Astrocyte (in vitro differentiated cells and primary cell): ENCODE measurements at regions not wholly inside any gene's neighbourhood (a gene's known extent, or its start where the extent isn't known, plus 50 kb on each side); places are given as distances from the start of the nearest gene placed in this dataset.

ENCODE experiments used
- DNase-seq: peaks from one replicate; pipeline ENCODE4 v3.0.0-alpha.2; 2010; ENCODE audit warnings: low read depth
- FAIRE-seq: peaks from 2 replicates; lab custom pipeline; 2011; peaks lifted over from hg19 to GRCh38; lab: Jason Lieb, UNC
- H2AFZ ChIP-seq: 2 replicates; pipeline ENCODE4 v1.6.0; 2012; ENCODE audit warnings: low read depth, low read length, inconsistent platforms
- H3K27ac ChIP-seq: 2 replicates; pipeline ENCODE4 v1.5.1; 2011; ENCODE audit warnings: low read depth, low read length, inconsistent platforms
- H3K27me3 ChIP-seq: 2 replicates; pipeline ENCODE4 v1.6.0; 2011; ENCODE audit warnings: low read length, inconsistent platforms; ENCODE audit not compliant: insufficient read depth
- H3K36me3 ChIP-seq: 2 replicates; pipeline ENCODE4 v1.5.1; 2011; ENCODE audit warnings: low read length, inconsistent platforms; ENCODE audit not compliant: insufficient read depth
- H3K4me1 ChIP-seq: 2 replicates; pipeline ENCODE4 v1.5.1; 2011; ENCODE audit warnings: low read length, inconsistent platforms; ENCODE audit not compliant: insufficient read depth
- H3K4me2 ChIP-seq: 2 replicates; pipeline ENCODE4 v1.6.0; 2012; ENCODE audit warnings: low read length, inconsistent platforms
- H3K4me3 ChIP-seq: 2 replicates; pipeline ENCODE4 v1.5.1; 2011; ENCODE audit warnings: low read depth, mild to moderate bottlenecking, low read length, inconsistent platforms; ENCODE audit not compliant: insufficient read depth
- H3K79me2 ChIP-seq: 2 replicates; pipeline ENCODE4 v1.6.0; 2012; ENCODE audit warnings: mild to moderate bottlenecking, low read length, inconsistent platforms; ENCODE audit not compliant: insufficient read depth
- H3K9ac ChIP-seq: 2 replicates; pipeline ENCODE4 v1.6.0; 2012; ENCODE audit warnings: mild to moderate bottlenecking, low read length, inconsistent platforms
- H3K9me3 ChIP-seq: 2 replicates; pipeline ENCODE4 v1.5.1; 2012; ENCODE audit warnings: low read depth, mild to moderate bottlenecking, low read length, inconsistent platforms; ENCODE audit not compliant: insufficient read depth
- H4K20me1 ChIP-seq: 2 replicates; pipeline ENCODE4 v1.6.0; 2012; ENCODE audit warnings: low read length, inconsistent platforms; ENCODE audit not compliant: insufficient read depth
- H3K27ac Mint-ChIP-seq: one replicate; pipeline ENCODE4 v1.8.0; 2021; ENCODE audit warnings: mild to moderate bottlenecking, mixed read lengths; ENCODE audit not compliant: unreplicated experiment
- H3K27me3 Mint-ChIP-seq: one replicate; pipeline ENCODE4 v1.8.0; 2021; ENCODE audit warnings: low read depth, mixed read lengths; ENCODE audit not compliant: unreplicated experiment
- H3K36me3 Mint-ChIP-seq: one replicate; pipeline ENCODE4 v1.8.0; 2021; ENCODE audit warnings: low read depth, mixed read lengths; ENCODE audit not compliant: unreplicated experiment
- H3K4me1 Mint-ChIP-seq: one replicate; pipeline ENCODE4 v1.8.0; 2021; ENCODE audit warnings: low read depth, mixed read lengths; ENCODE audit not compliant: unreplicated experiment
- H3K4me3 Mint-ChIP-seq: one replicate; pipeline ENCODE4 v1.8.0; 2021; ENCODE audit warnings: mild to moderate bottlenecking, moderate library complexity, mixed read lengths; ENCODE audit not compliant: unreplicated experiment
- H3K9me3 Mint-ChIP-seq: one replicate; pipeline ENCODE4 v1.8.0; 2021; ENCODE audit warnings: mild to moderate bottlenecking, mixed read lengths; ENCODE audit not compliant: unreplicated experiment
- EZH2 ChIP-seq: IDR thresholded peaks from 2 replicates; pipeline ENCODE4 v1.6.1; 2012; ENCODE audit warnings: mild to moderate bottlenecking, low read length, inconsistent platforms; ENCODE audit not compliant: insufficient read depth
- TF ChIP-seq, protein P1 (sequence below): IDR thresholded peaks from 2 replicates; pipeline ENCODE4 v1.5.1; 2011; ENCODE audit warnings: low read depth, mild to moderate bottlenecking, inconsistent platforms, low read length, moderate library complexity; ENCODE audit not compliant: insufficient read depth

DNA sequence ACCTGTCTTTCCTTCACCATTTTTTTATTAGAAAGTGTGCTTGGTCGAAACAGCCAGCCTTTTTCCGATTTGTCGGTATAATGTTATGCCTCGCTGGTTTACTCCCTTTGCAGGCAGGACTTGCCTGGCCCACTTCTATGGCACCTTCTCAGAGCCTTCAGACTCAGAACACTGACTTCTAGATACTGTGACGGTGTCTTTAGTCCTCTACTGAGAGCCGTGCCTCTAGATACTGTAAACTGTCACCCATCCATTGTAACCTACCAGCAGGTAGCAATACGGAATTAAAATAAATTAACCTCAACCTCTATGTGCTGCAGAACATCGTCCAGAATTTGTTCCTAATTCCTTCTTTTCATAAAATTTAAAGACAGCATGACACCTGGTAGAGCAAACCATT, 247.7 kb upstream of the TTC14 start:
- no peaks in the 10 kb centered on the region for H3K36me3 ChIP-seq

DNA sequence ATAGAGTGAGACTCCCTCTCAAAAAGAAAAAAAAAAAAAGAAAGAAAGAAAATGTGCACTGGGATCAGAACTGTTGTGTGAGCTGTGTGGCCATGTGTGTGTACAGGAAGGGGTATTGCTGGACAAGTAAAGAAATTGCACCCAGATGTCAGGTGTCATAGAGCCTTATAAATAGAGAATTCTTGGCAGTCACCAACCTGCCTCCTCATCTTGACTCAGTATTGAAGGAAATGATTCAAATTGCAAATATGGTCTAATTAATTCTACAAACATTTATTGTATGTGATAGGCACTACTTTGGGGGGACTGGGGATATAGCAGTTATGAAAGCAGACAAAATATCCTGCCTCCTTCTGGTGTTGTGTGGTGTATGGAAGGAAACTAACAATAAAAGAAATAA, 243.8 kb upstream of the TTC14 start:
- Mint-ChIP-seq H3K27me3 (no peaks in the 10 kb centered on the region), H3K36me3 (no peaks in the 10 kb centered on the region), H3K4me1 (no peaks in the 10 kb centered on the region)

More for the DNA sequence above, 247.7 kb upstream of the TTC14 start:
- no peak overlapping the region for H3K4me2 ChIP-seq
- no peaks in the 10 kb centered on the region for H3K9me3 ChIP-seq
- H3K4me3 ChIP-seq, result no peak overlapping the region
- Mint-ChIP-seq H3K4me3 (no peak overlapping the region), H3K9me3 (no peaks in the 10 kb centered on the region), H3K27ac (no peak overlapping the region), H3K36me3 (no peaks in the 10 kb centered on the region), H3K4me1 (no peaks in the 10 kb centered on the region), H3K27me3 (no peaks in the 10 kb centered on the region)
- no peak overlapping the region for H3K27ac ChIP-seq
- DNase-seq (no peak), FAIRE-seq (no peak)
- no peaks in the 10 kb centered on the region for H3K79me2 ChIP-seq
- H4K20me1 ChIP-seq, result no peaks in the 10 kb centered on the region
- no peaks in the 10 kb centered on the region for H3K4me1 ChIP-seq
- TF ChIP-seq, protein P1, sequence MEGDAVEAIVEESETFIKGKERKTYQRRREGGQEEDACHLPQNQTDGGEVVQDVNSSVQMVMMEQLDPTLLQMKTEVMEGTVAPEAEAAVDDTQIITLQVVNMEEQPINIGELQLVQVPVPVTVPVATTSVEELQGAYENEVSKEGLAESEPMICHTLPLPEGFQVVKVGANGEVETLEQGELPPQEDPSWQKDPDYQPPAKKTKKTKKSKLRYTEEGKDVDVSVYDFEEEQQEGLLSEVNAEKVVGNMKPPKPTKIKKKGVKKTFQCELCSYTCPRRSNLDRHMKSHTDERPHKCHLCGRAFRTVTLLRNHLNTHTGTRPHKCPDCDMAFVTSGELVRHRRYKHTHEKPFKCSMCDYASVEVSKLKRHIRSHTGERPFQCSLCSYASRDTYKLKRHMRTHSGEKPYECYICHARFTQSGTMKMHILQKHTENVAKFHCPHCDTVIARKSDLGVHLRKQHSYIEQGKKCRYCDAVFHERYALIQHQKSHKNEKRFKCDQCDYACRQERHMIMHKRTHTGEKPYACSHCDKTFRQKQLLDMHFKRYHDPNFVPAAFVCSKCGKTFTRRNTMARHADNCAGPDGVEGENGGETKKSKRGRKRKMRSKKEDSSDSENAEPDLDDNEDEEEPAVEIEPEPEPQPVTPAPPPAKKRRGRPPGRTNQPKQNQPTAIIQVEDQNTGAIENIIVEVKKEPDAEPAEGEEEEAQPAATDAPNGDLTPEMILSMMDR, result no peak
- no peak for TF ChIP-seq EZH2
- H3K9ac ChIP-seq, result no peak overlapping the region
- no peaks in the 10 kb centered on the region for H3K27me3 ChIP-seq
- H2AFZ ChIP-seq, result no peak overlapping the region

DNA sequence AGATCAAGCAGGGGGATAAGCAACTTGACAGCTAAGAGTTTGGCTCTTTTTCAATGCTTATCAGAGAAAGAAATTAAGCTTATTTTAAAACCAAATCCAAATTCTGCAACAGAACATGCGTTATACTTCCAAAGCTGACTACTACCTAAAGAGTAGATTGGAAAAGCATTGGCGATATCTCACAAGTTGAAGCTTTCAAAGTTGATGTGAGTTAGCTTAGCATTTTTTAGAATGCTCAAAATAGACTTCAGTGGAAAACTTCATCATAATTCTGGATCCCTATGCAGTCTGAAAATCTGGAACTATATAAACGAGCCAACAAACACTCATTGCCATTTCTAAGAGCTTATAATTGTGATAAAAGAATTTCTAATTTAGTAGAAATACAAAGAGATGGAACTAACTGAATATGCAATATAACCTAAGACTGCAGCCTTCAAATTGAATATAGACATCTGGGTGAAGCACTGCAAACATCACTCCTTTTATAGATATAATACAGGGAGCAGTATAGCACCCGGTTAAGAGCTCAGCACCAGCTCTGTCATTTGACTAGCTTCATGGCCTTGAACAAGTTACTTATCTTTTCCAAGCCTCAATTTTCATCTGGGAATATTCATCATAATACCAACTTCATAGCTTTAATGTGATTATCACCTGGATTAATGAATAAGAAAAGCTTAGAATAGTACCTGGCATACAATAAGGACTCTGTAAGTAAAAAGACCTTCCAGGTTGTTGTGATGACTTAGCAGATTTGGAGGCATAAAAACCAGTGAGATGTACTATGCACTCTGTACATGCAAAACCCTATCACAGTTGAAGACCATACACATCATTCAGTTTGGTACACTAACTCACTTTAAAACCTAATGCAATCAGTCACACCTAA, 242.7 kb upstream of the TTC14 start:
- no peak for TF ChIP-seq EZH2
- TF ChIP-seq, protein P1, result no peak
- no peaks in the 10 kb centered on the region for H3K4me1 Mint-ChIP-seq

More for the DNA sequence above, 243.8 kb upstream of the TTC14 start:
- Histone ChIP-seq H2AFZ (no peak overlapping the region), H3K27ac (no peak overlapping the region), H3K4me2 (no peak overlapping the region), H3K36me3 (no peaks in the 10 kb centered on the region), H4K20me1 (no peaks in the 10 kb centered on the region), H3K27me3 (no peaks in the 10 kb centered on the region), H3K4me1 (no peaks in the 10 kb centered on the region), H3K9ac (no peak overlapping the region), H3K79me2 (no peaks in the 10 kb centered on the region), H3K4me3 (no peak overlapping the region), H3K9me3 (no peaks in the 10 kb centered on the region)
- TF ChIP-seq EZH2, result no peak
- DNase-seq (peak; percentile 47), FAIRE-seq (no peak)
- no peak overlapping the region for H3K27ac Mint-ChIP-seq
- H3K9me3 Mint-ChIP-seq, result no peaks in the 10 kb centered on the region
- H3K4me3 Mint-ChIP-seq, result no peak overlapping the region

More for the DNA sequence above, 242.7 kb upstream of the TTC14 start:
- no peak for DNase-seq
- H3K79me2 ChIP-seq, result no peaks in the 10 kb centered on the region
- no peak overlapping the region for H2AFZ ChIP-seq
- FAIRE-seq, result no peak
- H3K27ac Mint-ChIP-seq, result no peak overlapping the region
- H3K27ac ChIP-seq, result no peak overlapping the region
- no peaks in the 10 kb centered on the region for H3K27me3 ChIP-seq
- no peaks in the 10 kb centered on the region for H3K36me3 ChIP-seq
- H3K4me2 ChIP-seq, result no peak overlapping the region
- no peak overlapping the region for H3K9ac ChIP-seq
- H3K4me1 ChIP-seq, result no peaks in the 10 kb centered on the region
- no peaks in the 10 kb centered on the region for H3K9me3 ChIP-seq
- no peaks in the 10 kb centered on the region for H3K9me3 Mint-ChIP-seq
- no peak overlapping the region for H3K4me3 Mint-ChIP-seq
- no peaks in the 10 kb centered on the region for H4K20me1 ChIP-seq
- no peaks in the 10 kb centered on the region for H3K36me3 Mint-ChIP-seq
- H3K27me3 Mint-ChIP-seq, result no peaks in the 10 kb centered on the region
- H3K4me3 ChIP-seq, result no peak overlapping the region
